Mucosa of rectum (tissue), 2 donors: ENCODE measurements at regions not wholly inside any gene's neighbourhood (a gene's known extent, or its start where the extent isn't known, plus 50 kb on each side); places are given as distances from the start of the nearest gene placed in this dataset.

Source experiments
- H3K27ac ChIP-seq, 2 donors: one replicate each; pipeline ENCODE4 v1.7.0; 2013; ENCODE audit warnings: inconsistent platforms in 2 of 2, low read depth in 2 of 2, low read length in 2 of 2
- H3K27me3 ChIP-seq, 2 donors: one replicate each; pipeline ENCODE4 v1.7.0; 2013; ENCODE audit warnings: low read length in 2 of 2; ENCODE audit not compliant: control insufficient read depth in 2 of 2, insufficient read depth in 2 of 2
- H3K36me3 ChIP-seq, 2 donors: one replicate each; pipeline ENCODE4 v1.7.0; 2013; ENCODE audit warnings: low read length in 2 of 2; ENCODE audit not compliant: control insufficient read depth in 2 of 2, insufficient read depth in 2 of 2
- H3K4me1 ChIP-seq, 2 donors: one replicate each; pipeline ENCODE4 v1.7.0; 2013; ENCODE audit warnings: low read length in 2 of 2, mild to moderate bottlenecking in 1 of 2; ENCODE audit not compliant: control insufficient read depth in 2 of 2, insufficient read depth in 2 of 2
- H3K4me3 ChIP-seq, 2 donors: one replicate each; pipeline ENCODE4 v1.7.0; 2013; ENCODE audit warnings: low read length in 2 of 2
- H3K9ac ChIP-seq, 2 donors: one replicate each; pipeline ENCODE4 v1.7.0; 2013; ENCODE audit warnings: low read length in 2 of 2, low read depth in 1 of 2, mild to moderate bottlenecking in 1 of 2
- H3K9me3 ChIP-seq, 2 donors: one replicate each; pipeline ENCODE4 v1.7.0; 2013; ENCODE audit warnings: low read length in 2 of 2; ENCODE audit not compliant: control insufficient read depth in 2 of 2
- donor health status: healthy.
- donor health status: Normal muscosa, but diverticular disease.

GRCh38 chr4:119707336-119707735, 78.7 kb upstream of the PDE5A start:
- H3K36me3 ChIP-seq, result no peaks in the 10 kb centered on the region
- H3K27me3 ChIP-seq, result no peaks in the 10 kb centered on the region
- no peaks in the 10 kb centered on the region for H3K9me3 ChIP-seq
- peaks cover 4 to 10% of the 10 kb centered on the region in 2 donors for H3K4me1 ChIP-seq
- no peak overlapping the region for H3K9ac ChIP-seq
- no peak overlapping the region for H3K4me3 ChIP-seq
- H3K27ac ChIP-seq, result no peak overlapping the region

GRCh38 chr4:119706804-119707203, 78.2 kb upstream of the PDE5A start:
- peak overlapping the region in 1 of 2 donors; percentile 34 for H3K27ac ChIP-seq

GRCh38 chr4:119697887-119698393, 69.3 kb upstream of the PDE5A start:
- Histone ChIP-seq H3K36me3 (no peaks in the 10 kb centered on the region), H3K4me3 (no peak overlapping the region), H3K9me3 (no peaks in the 10 kb centered on the region), H3K27me3 (no peaks in the 10 kb centered on the region), H3K4me1 (no peaks in the 10 kb centered on the region), H3K9ac (no peak overlapping the region), H3K27ac (no peak overlapping the region)

More at GRCh38 chr4:119706804-119707203, 78.2 kb upstream of the PDE5A start:
- no peaks in the 10 kb centered on the region for H3K36me3 ChIP-seq
- no peaks in the 10 kb centered on the region for H3K9me3 ChIP-seq
- no peaks in the 10 kb centered on the region for H3K27me3 ChIP-seq
- H3K4me3 ChIP-seq, result no peak overlapping the region
- no peak overlapping the region for H3K9ac ChIP-seq
- peaks cover 4 to 10% of the 10 kb centered on the region in 2 donors for H3K4me1 ChIP-seq

GRCh38 chr4:119696963-119697362, 68.4 kb upstream of the PDE5A start:
- Histone ChIP-seq H3K9me3 (no peaks in the 10 kb centered on the region), H3K4me3 (no peak overlapping the region), H3K27ac (no peak overlapping the region), H3K4me1 (no peaks in the 10 kb centered on the region), H3K36me3 (no peaks in the 10 kb centered on the region), H3K9ac (no peak overlapping the region), H3K27me3 (no peaks in the 10 kb centered on the region)

GRCh38 chr4:119695216-119695615, 66.6 kb upstream of the PDE5A start:
- H3K4me3 ChIP-seq, result no peak overlapping the region
- no peak overlapping the region for H3K27ac ChIP-seq
- H3K4me1 ChIP-seq, result no peaks in the 10 kb centered on the region
- H3K9me3 ChIP-seq, result peaks cover 0 to 2% of the 10 kb centered on the region in 2 donors
- H3K9ac ChIP-seq, result no peak overlapping the region
- no peaks in the 10 kb centered on the region for H3K27me3 ChIP-seq
- no peaks in the 10 kb centered on the region for H3K36me3 ChIP-seq

GRCh38 chr4:119693126-119693525, 64.5 kb upstream of the PDE5A start:
- Histone ChIP-seq H3K4me3 (no peak overlapping the region), H3K27ac (no peak overlapping the region), H3K27me3 (no peaks in the 10 kb centered on the region), H3K9ac (no peak overlapping the region), H3K4me1 (no peaks in the 10 kb centered on the region), H3K9me3 (peaks cover 0 to 2% of the 10 kb centered on the region in 2 donors), H3K36me3 (no peaks in the 10 kb centered on the region)

- Histone ChIP-seq H3K4me1 (no peaks in the 10 kb centered on the region), H3K36me3 (no peaks in the 10 kb centered on the region), H3K27me3 (no peaks in the 10 kb centered on the region), H3K9me3 (peaks cover 0 to 2% of the 10 kb centered on the region in 2 donors), H3K27ac (no peak overlapping the region), H3K9ac (no peak overlapping the region), H3K4me3 (no peak overlapping the region)
Observed at GRCh38 chr4:119692001-119692400, 63.4 kb upstream of the PDE5A start.

- no peaks in the 10 kb centered on the region for H3K27me3 ChIP-seq
- H3K27ac ChIP-seq, result no peak overlapping the region
- no peaks in the 10 kb centered on the region for H3K36me3 ChIP-seq
- H3K9me3 ChIP-seq, result peaks cover 0 to 2% of the 10 kb centered on the region in 2 donors
- no peak overlapping the region for H3K9ac ChIP-seq
- H3K4me1 ChIP-seq, result no peaks in the 10 kb centered on the region
- no peak overlapping the region for H3K4me3 ChIP-seq
Observed at GRCh38 chr4:119690871-119691270, 62.3 kb upstream of the PDE5A start.

GRCh38 chr4:119688446-119688845, 59.8 kb upstream of the PDE5A start:
- Histone ChIP-seq H3K36me3 (no peaks in the 10 kb centered on the region), H3K27me3 (no peaks in the 10 kb centered on the region), H3K27ac (no peak overlapping the region), H3K4me3 (no peak overlapping the region), H3K9me3 (peaks cover 0 to 2% of the 10 kb centered on the region in 2 donors), H3K9ac (no peak overlapping the region), H3K4me1 (peaks cover 0 to 1% of the 10 kb centered on the region in 2 donors)

- Histone ChIP-seq H3K9ac (no peak overlapping the region), H3K9me3 (no peaks in the 10 kb centered on the region), H3K4me1 (peaks cover 0 to 2% of the 10 kb centered on the region in 2 donors), H3K27ac (no peak overlapping the region), H3K27me3 (no peaks in the 10 kb centered on the region), H3K36me3 (no peaks in the 10 kb centered on the region), H3K4me3 (no peak overlapping the region)
Observed at GRCh38 chr4:119684463-119684862, 55.9 kb upstream of the PDE5A start.

- H3K4me1 ChIP-seq, result peaks cover 0 to 2% of the 10 kb centered on the region in 2 donors
Observed at GRCh38 chr4:119683518-119683917, 54.9 kb upstream of the PDE5A start.

More at GRCh38 chr4:119683518-119683917, 54.9 kb upstream of the PDE5A start:
- no peaks in the 10 kb centered on the region for H3K27me3 ChIP-seq
- no peak overlapping the region for H3K4me3 ChIP-seq
- no peaks in the 10 kb centered on the region for H3K9me3 ChIP-seq
- H3K27ac ChIP-seq, result no peak overlapping the region
- no peaks in the 10 kb centered on the region for H3K36me3 ChIP-seq
- no peak overlapping the region for H3K9ac ChIP-seq
